ENCODE measurements at regions not wholly inside any gene's neighbourhood (a gene's known extent, or its start where the extent isn't known, plus 50 kb on each side); places are given as distances from the start of the nearest gene placed in this dataset.

- TF ChIP-seq CHD7 (IDR thresholded peaks at IDR 0.05; ENCODE audit: insufficient replicate concordance, low read length): no peak
- no peak for TF ChIP-seq KDM4A (IDR thresholded peaks at IDR 0.05; ENCODE audit: low read depth, low read length, severe bottlenecking)
- TF ChIP-seq HDAC2 (IDR thresholded peaks at IDR 0.05; ENCODE audit: borderline replicate concordance in 1 of 2, low read depth in 2 of 2, low read length in 2 of 2): no peak
- no peak for TF ChIP-seq ATF2 (IDR thresholded peaks at IDR 0.05; ENCODE audit: low read length)
- TF ChIP-seq NRF1 (IDR thresholded peaks at IDR 0.05; ENCODE audit: low read depth, low read length): no peak
- no peak for TF ChIP-seq CBX8 (IDR thresholded peaks at IDR 0.05; ENCODE audit: borderline replicate concordance, low read depth, low read length)
- no peak for TF ChIP-seq E2F6 (IDR thresholded peaks at IDR 0.05)
- TF ChIP-seq MAX (IDR thresholded peaks at IDR 0.05): no peak
- no peak for TF ChIP-seq KDM5A (IDR thresholded peaks at IDR 0.05; ENCODE audit: low read length)
Observed at GRCh38 chr1:171418546-171418945, 66.8 kb upstream of the PRRC2C start (continued).

All from H1 (cell line).